ENCODE measurements at regions not wholly inside any gene's neighbourhood (a gene's known extent, or its start where the extent isn't known, plus 50 kb on each side); places are given as distances from the start of the nearest gene placed in this dataset.

DNA sequence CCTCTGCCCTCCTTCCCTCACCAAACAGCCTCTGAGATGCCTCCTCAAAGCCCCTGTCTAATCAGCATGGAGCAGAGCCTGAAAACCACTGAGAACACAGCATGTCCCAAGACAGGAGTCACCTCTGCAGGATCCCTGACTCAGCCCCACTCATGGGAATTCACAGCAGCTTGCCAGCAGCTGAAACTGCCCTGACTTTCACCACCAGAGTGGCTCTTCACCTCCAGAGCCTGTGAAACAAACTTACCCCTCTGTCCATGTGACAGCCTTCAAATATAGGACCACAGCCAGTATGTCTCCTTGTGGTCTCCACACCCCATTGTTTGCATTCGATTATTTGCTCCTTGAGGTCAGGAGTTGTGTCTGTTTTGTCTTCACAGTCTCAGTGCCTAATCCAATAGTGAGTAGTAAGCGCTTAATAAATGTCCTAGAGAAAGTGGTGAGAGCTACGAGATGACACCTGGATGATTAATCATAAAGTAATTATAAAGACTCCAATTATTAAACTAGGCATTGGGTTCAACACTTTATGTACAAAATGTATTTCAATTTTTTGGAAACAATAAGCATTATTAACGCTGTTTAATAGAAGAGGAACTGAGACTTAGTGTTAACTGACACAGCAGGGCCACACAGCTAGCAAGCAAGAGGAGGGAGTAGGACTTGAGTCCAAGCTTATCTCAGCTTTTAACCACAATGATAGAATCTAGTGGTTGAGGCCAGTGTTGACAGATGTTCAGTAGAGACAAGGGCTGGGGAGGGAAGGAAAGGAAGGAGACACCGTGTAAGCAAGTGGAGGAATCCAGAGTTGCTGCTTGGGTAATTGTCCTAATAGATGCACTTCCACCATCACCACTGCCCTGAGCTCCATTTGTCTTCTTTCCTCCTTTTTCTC is 358.7 kb upstream of the TNP1 start:
- H3K4me1 Mint-ChIP-seq (ENCODE audit: low read depth, unreplicated experiment): peaks cover 10% of the 10 kb centered on the region
- TF ChIP-seq, protein P1, sequence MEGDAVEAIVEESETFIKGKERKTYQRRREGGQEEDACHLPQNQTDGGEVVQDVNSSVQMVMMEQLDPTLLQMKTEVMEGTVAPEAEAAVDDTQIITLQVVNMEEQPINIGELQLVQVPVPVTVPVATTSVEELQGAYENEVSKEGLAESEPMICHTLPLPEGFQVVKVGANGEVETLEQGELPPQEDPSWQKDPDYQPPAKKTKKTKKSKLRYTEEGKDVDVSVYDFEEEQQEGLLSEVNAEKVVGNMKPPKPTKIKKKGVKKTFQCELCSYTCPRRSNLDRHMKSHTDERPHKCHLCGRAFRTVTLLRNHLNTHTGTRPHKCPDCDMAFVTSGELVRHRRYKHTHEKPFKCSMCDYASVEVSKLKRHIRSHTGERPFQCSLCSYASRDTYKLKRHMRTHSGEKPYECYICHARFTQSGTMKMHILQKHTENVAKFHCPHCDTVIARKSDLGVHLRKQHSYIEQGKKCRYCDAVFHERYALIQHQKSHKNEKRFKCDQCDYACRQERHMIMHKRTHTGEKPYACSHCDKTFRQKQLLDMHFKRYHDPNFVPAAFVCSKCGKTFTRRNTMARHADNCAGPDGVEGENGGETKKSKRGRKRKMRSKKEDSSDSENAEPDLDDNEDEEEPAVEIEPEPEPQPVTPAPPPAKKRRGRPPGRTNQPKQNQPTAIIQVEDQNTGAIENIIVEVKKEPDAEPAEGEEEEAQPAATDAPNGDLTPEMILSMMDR (IDR thresholded peaks at IDR 0.05; ENCODE audit: partially characterized antibody, unreplicated experiment): no peak
- H3K36me3 Mint-ChIP-seq (ENCODE audit: unreplicated experiment): no peaks in the 10 kb centered on the region
- no peak overlapping the region for H3K27ac Mint-ChIP-seq (ENCODE audit: unreplicated experiment)
- H3K4me3 Mint-ChIP-seq (ENCODE audit: unreplicated experiment): no peak overlapping the region
- no peak for DNase-seq
- H3K27me3 Mint-ChIP-seq (ENCODE audit: unreplicated experiment): no peaks in the 10 kb centered on the region
- H3K9me3 Mint-ChIP-seq (ENCODE audit: unreplicated experiment): peaks cover 3% of the 10 kb centered on the region

DNA sequence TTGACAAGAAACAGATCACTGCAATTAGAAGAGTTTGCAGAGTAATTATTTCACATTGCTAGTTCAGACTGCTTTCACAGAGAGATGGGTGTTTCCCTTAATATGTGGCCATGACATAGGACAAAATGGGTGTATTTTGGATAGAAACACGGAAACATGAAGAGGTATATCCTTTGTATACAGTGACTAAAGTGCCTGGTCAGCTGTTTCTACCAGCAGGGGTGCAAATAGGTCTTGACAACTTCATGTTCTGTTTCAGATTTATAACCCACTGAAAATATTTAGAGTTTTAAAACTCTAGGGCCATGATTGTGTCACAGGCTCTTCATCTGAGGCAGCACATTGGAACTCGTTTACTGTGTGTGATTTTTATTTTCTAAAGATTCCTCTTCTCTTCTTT is 357.1 kb upstream of the TNP1 start:
- Mint-ChIP-seq H3K27me3 (ENCODE audit: unreplicated experiment) (no peaks in the 10 kb centered on the region), H3K9me3 (ENCODE audit: unreplicated experiment) (peaks cover 3% of the 10 kb centered on the region), H3K27ac (ENCODE audit: unreplicated experiment) (no peak overlapping the region), H3K36me3 (ENCODE audit: unreplicated experiment) (no peaks in the 10 kb centered on the region), H3K4me3 (ENCODE audit: unreplicated experiment) (no peak overlapping the region), H3K4me1 (ENCODE audit: low read depth, unreplicated experiment) (peaks cover 10% of the 10 kb centered on the region)
- TF ChIP-seq, protein P1 (IDR thresholded peaks at IDR 0.05; ENCODE audit: partially characterized antibody, unreplicated experiment): no peak
- no peak for DNase-seq

DNA sequence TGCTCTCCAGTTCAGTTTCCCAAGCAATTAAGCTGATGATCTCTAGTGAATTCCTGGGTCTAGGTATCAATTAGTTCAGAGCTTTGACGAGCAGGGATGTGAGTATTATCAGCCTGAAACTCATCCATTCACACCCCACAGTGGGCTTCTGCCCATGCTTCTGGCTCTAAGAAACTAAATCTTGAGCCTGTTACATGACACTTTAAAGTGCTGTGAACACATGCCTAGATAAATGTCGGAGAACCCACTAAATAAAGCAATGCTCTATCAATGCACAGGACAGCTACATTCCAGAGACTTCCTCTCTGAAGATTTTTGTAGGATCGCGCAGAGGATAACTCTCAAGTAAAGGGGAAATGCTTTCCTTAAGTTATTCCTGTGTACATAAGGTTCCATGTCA is 356.5 kb upstream of the TNP1 start:
- no peaks in the 10 kb centered on the region for H3K36me3 Mint-ChIP-seq (ENCODE audit: unreplicated experiment)
- TF ChIP-seq, protein P1 (IDR thresholded peaks at IDR 0.05; ENCODE audit: partially characterized antibody, unreplicated experiment): no peak
- DNase-seq: no peak
- H3K9me3 Mint-ChIP-seq (ENCODE audit: unreplicated experiment): peaks cover 3% of the 10 kb centered on the region
- H3K4me3 Mint-ChIP-seq (ENCODE audit: unreplicated experiment): no peak overlapping the region
- H3K4me1 Mint-ChIP-seq (ENCODE audit: low read depth, unreplicated experiment): peaks cover 10% of the 10 kb centered on the region
- no peaks in the 10 kb centered on the region for H3K27me3 Mint-ChIP-seq (ENCODE audit: unreplicated experiment)
- H3K27ac Mint-ChIP-seq (ENCODE audit: unreplicated experiment): no peak overlapping the region

DNA sequence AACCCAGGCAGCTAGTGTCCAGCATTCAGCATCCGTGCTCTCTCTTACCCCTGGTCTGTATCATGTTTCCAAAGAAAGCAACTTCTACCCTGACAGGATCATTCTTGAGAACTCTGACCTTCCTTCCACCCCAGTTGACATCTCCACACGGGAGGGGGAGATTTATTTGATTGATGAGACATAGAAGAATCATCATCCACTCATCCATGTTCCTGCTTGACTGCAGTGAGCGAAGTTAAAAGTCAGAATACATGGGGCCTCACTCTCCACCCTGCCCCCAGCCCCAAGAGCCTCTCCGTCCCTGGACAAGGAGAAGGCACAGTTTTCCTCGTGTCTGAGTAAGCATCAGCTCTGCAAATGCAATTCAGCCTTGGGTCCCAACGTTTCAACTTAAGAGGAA is 356.0 kb upstream of the TNP1 start:
- DNase-seq: no peak
- Mint-ChIP-seq H3K27ac (ENCODE audit: unreplicated experiment) (no peak overlapping the region), H3K4me3 (ENCODE audit: unreplicated experiment) (no peak overlapping the region), H3K9me3 (ENCODE audit: unreplicated experiment) (peaks cover 3% of the 10 kb centered on the region), H3K4me1 (ENCODE audit: low read depth, unreplicated experiment) (peaks cover 10% of the 10 kb centered on the region), H3K27me3 (ENCODE audit: unreplicated experiment) (no peaks in the 10 kb centered on the region), H3K36me3 (ENCODE audit: unreplicated experiment) (no peaks in the 10 kb centered on the region)
- TF ChIP-seq, protein P1 (IDR thresholded peaks at IDR 0.05; ENCODE audit: partially characterized antibody, unreplicated experiment): no peak

DNA sequence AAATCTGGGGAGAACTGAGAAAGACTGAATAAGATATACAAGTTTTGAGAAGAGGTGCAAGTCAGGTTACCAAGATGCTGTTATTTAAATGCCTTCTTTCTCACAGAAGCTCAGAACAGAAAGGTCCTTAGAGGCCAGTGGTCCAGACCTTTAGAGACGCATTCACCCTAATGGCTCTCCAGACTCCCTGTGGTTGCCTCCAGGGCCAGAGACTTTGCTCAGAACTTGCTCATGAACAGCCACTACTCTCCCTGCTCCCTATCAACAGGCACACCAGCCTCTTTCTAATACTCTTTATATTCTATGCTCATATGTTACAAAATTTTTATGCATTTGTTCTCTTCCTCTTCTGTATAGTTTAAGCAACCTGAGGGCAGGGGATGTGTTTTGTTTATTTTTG is 349.0 kb upstream of the TNP1 start:
- DNase-seq: no peak
- Mint-ChIP-seq H3K36me3 (ENCODE audit: unreplicated experiment) (no peaks in the 10 kb centered on the region), H3K4me3 (ENCODE audit: unreplicated experiment) (no peak overlapping the region), H3K9me3 (ENCODE audit: unreplicated experiment) (peaks cover 5% of the 10 kb centered on the region), H3K4me1 (ENCODE audit: low read depth, unreplicated experiment) (peaks cover 5% of the 10 kb centered on the region), H3K27ac (ENCODE audit: unreplicated experiment) (no peak overlapping the region), H3K27me3 (ENCODE audit: unreplicated experiment) (peaks cover 2% of the 10 kb centered on the region)
- TF ChIP-seq, protein P1 (IDR thresholded peaks at IDR 0.05; ENCODE audit: partially characterized antibody, unreplicated experiment): no peak

All from glutamatergic neuron (in vitro differentiated cells).